HepG2 (cell line): ENCODE measurements at regions not wholly inside any gene's neighbourhood (a gene's known extent, or its start where the extent isn't known, plus 50 kb on each side); places are given as distances from the start of the nearest gene placed in this dataset.

Source experiments
- ATAC-seq: fragments of 200-7000 bp; cut with Tn5 transposase; 3 replicates; pipeline ENCODE4 v1.9.1; 2020; ENCODE audit warnings: mild to moderate bottlenecking, moderate library complexity
- BruUV-seq: library from RNA; stranded (reverse); fragments of 400-500 nt; replicated peaks from 2 replicates; lab custom pipeline; 2021; lab: Mats Ljungman, UMichigan
- CTCF ChIA-PET: fragments of 300-600 bp; formaldehyde crosslinking; extraction: SDS; loops from one replicate; lab custom pipeline; 2021; ENCODE audit warnings: low total read pairs, inconsistent platforms, low intra/inter-chr PET ratio; lab: Yijun Ruan, JAX
- POLR2A ChIA-PET: fragments of 350-600 bp; sonication (Branson Sonifier 250); formaldehyde crosslinking; loops from one replicate; lab custom pipeline; 2020; ENCODE audit warnings: antibody characterized with exemption, inconsistent platforms; lab: Yijun Ruan, JAX
- DNase-seq: peaks from one replicate; pipeline ENCODE4 v3.0.0-alpha.2; 2015; ENCODE audit warnings: low spot score
- FAIRE-seq: peaks from 3 replicates; lab custom pipeline; 2011; peaks lifted over from hg19 to GRCh38; lab: Jason Lieb, UNC
- H2AFZ ChIP-seq: one replicate; pipeline ENCODE4 v1.6.1; 2011; ENCODE audit warnings: low read length, inconsistent platforms
- H3K27ac ChIP-seq: fragments of 300-600 bp; 3 replicates; pipeline ENCODE4 v1.8.0; 2011; ENCODE audit warnings: mixed run types, mild to moderate bottlenecking, mixed read lengths, low read length, inconsistent platforms; ENCODE audit not compliant: insufficient read depth; ENCODE audit errors: extremely low read length
- H3K27me3 ChIP-seq, 2 experiments: fragments of 200-600 bp in 1 of 2; 2 replicates in 1 of 2; 3 replicates in 1 of 2; pipeline versions ENCODE4 v1.6.0 to v1.8.0; 2011; ENCODE audit warnings: low read length in 2 of 2, mild to moderate bottlenecking in 2 of 2, moderate library complexity in 2 of 2, inconsistent platforms in 1 of 2; ENCODE audit not compliant: insufficient read depth in 2 of 2, control insufficient read depth in 1 of 2
- H3K36me3 ChIP-seq, 2 experiments: fragments of 200-600 bp in 1 of 2; replicated peaks in 1 of 2; 2 replicates in 1 of 2; 3 replicates in 1 of 2; pipeline versions ENCODE4 v1.5.1 to v1.8.0; 2011; ENCODE audit warnings: low read length in 2 of 2, inconsistent platforms in 1 of 2; ENCODE audit not compliant: insufficient read depth in 2 of 2, control insufficient read depth in 1 of 2
- H3K4me1 ChIP-seq: 2 replicates; pipeline ENCODE4 v1.5.1; 2012; ENCODE audit warnings: low read length, inconsistent platforms; ENCODE audit not compliant: insufficient read depth
- H3K4me2 ChIP-seq: 2 replicates; pipeline ENCODE4 v1.6.0; 2011; ENCODE audit warnings: low read depth, low read length, inconsistent platforms
- H3K4me3 ChIP-seq, 3 experiments: fragments of 200-600 bp in 1 of 3; sonication (generic), shearing (Covaris generic) in 1 of 3; replicated peaks in 1 of 3; 2 replicates each; pipeline ENCODE4 v1.5.1; 2011 to 2016; ENCODE audit warnings: low read length in 3 of 3, inconsistent platforms in 2 of 3, low read depth in 2 of 3, mild to moderate bottlenecking in 2 of 3, control low read depth in 1 of 3, mixed read lengths in 1 of 3; ENCODE audit not compliant: insufficient read depth in 1 of 3
- H3K79me2 ChIP-seq: one replicate; pipeline ENCODE4 v1.6.1; 2011; ENCODE audit warnings: low read length, inconsistent platforms; ENCODE audit not compliant: insufficient read depth
- H3K9ac ChIP-seq: 2 replicates; pipeline ENCODE4 v1.6.0; 2011; ENCODE audit warnings: mild to moderate bottlenecking, low read depth, low read length, inconsistent platforms; ENCODE audit not compliant: insufficient read depth
- H3K9me3 ChIP-seq: 2 replicates; pipeline ENCODE4 v1.5.1; 2012; ENCODE audit warnings: mild to moderate bottlenecking, low read length
- H4K20me1 ChIP-seq: 2 replicates; pipeline ENCODE4 v1.6.0; 2011; ENCODE audit warnings: inconsistent platforms, mild to moderate bottlenecking, low read length, moderate library complexity; ENCODE audit not compliant: insufficient read depth
- MBNL3 ChIP-seq: fragments of 250-450 bp; sonication (Bioruptor Pico); conservative IDR thresholded peaks from 2 replicates; pipeline ENCODE4 v1.8.0; 2022; ENCODE audit warnings: mild to moderate bottlenecking, inconsistent platforms
- MTA3 ChIP-seq: sonication (generic); formaldehyde crosslinking; IDR thresholded peaks from 2 replicates; pipeline ENCODE4 v1.4.0; 2020; ENCODE audit warnings: missing genetic modification reagents
- PRDM15 ChIP-seq: sonication (generic); formaldehyde crosslinking; IDR thresholded peaks from 2 replicates; pipeline ENCODE4 v1.4.0; 2020; ENCODE audit warnings: missing genetic modification reagents
- REPIN1 ChIP-seq: sonication (generic); formaldehyde crosslinking; IDR thresholded peaks from 2 replicates; pipeline ENCODE4 v1.8.0; 2022; ENCODE audit warnings: missing genetic modification reagents, low read depth, mild to moderate bottlenecking, borderline replicate concordance
- RFX3 ChIP-seq: IDR thresholded peaks from 2 replicates; pipeline ENCODE4 v1.6.1; 2016; ENCODE audit warnings: missing biosample characterization, missing genetic modification reagents
- XRCC5 ChIP-seq: fragments of 200-400 bp; formaldehyde crosslinking; optimal IDR thresholded peaks from 2 replicates; pipeline ENCODE3; 2017; ENCODE audit warnings: mild to moderate bottlenecking, low read length
- ZBTB46 ChIP-seq: sonication (generic); formaldehyde crosslinking; IDR thresholded peaks from 2 replicates; pipeline ENCODE4 v1.4.0; 2020; ENCODE audit warnings: mild to moderate bottlenecking, missing genetic modification reagents, borderline replicate concordance
- ZFP1 ChIP-seq: IDR thresholded peaks from 2 replicates; pipeline ENCODE4 v1.6.1; 2016
- ZNF446 ChIP-seq: sonication (generic); formaldehyde crosslinking; IDR thresholded peaks from 2 replicates; pipeline ENCODE4 v1.5.0; 2020; ENCODE audit warnings: mild to moderate bottlenecking, missing genetic modification reagents
- ZNF878 ChIP-seq: sonication (generic); formaldehyde crosslinking; IDR thresholded peaks from 2 replicates; pipeline ENCODE4 v1.8.1; 2023; ENCODE audit warnings: mild to moderate bottlenecking, missing genetic modification reagents, moderate library complexity
- WGBS: methylation state at CpG from one replicate; pipeline ENCODE4 v1.1.6; 2017; ENCODE audit warnings: low lambda C conversion rate; 5-methylcytosine and 5-hydroxymethylcytosine counted together
- in situ Hi-C: cut with HindIII; loops from 2 replicates; pipeline ENCODE4 v1.10.0; 2017; ENCODE audit warnings: low pct_unique_long_range_greater_than_20kb; ENCODE audit not compliant: extremely low pct_ligation_motif_present
- intact Hi-C: fragments of 100-400 bp; cut with micrococcal nuclease; formaldehyde crosslinking; loops from one replicate; pipeline ENCODE4 v1.10.0; 2022; ENCODE audit not compliant: unreplicated experiment
- TF ChIP-seq, protein P1 (sequence below): sonication (generic); formaldehyde crosslinking; IDR thresholded peaks from 2 replicates; pipeline ENCODE4 v1.4.0; 2020; ENCODE audit warnings: mild to moderate bottlenecking, missing genetic modification reagents, borderline replicate concordance
- TF ChIP-seq, protein P2 (sequence below): sonication (generic); formaldehyde crosslinking; IDR thresholded peaks from 2 replicates; pipeline ENCODE4 v1.5.0; 2020; ENCODE audit warnings: missing genetic modification reagents, mild to moderate bottlenecking, borderline replicate concordance

DNA sequence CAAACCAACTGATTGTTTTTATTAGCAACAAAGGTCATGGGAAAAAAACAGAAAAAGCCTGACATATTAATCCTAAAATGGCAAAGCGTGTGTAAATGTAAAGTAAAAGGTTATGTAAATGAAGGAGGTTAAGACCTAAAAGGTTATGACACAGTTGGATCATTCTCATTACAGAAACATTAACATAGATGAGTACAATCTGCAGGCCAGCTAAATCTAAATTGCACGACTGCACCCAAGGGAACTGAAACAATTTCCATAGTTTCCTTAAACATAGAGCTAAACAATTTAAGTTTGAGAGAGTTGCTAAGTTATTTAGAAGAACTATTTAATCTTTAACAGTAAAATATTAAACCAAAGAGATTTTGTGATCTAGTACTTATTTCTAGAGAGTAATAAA lies 151.6 kb upstream of the UBE2E3 start:
- in situ Hi-C loops (no loop called here), intact Hi-C loops (no loop called here)
- no peaks in the 10 kb centered on the region for H4K20me1 ChIP-seq
- BruUV-seq: no TSS peak
- no peaks in the 10 kb centered on the region for H3K27me3 ChIP-seq
- DNase-seq: no peak
- H3K27ac ChIP-seq: no peak overlapping the region
- no peak overlapping the region for H2AFZ ChIP-seq
- no peak overlapping the region for H3K4me3 ChIP-seq
- POLR2A ChIA-PET: no interaction called here
- no peak for FAIRE-seq
- no peak overlapping the region for H3K9ac ChIP-seq
- no peaks in the 10 kb centered on the region for H3K36me3 ChIP-seq
- CTCF ChIA-PET: no interaction called here
- WGBS: 12% methylated on average over 2 of the region's 2 CpGs
- H3K4me1 ChIP-seq: no peaks in the 10 kb centered on the region
- ATAC-seq: no peak
- no peaks in the 10 kb centered on the region for H3K9me3 ChIP-seq
- TF ChIP-seq MBNL3 (no peak), ZBTB46 (CRISPR knock-in tag) (no peak), ZNF446 (CRISPR knock-in tag) (no peak), ZNF878 (no peak), ZFP1 (CRISPR knock-in tag) (no peak), XRCC5 (no peak), PRDM15 (CRISPR knock-in tag) (no peak), REPIN1 (no peak), RFX3 (CRISPR knock-in tag) (no peak), MTA3 (CRISPR knock-in tag) (no peak)
- TF ChIP-seq, protein P1, sequence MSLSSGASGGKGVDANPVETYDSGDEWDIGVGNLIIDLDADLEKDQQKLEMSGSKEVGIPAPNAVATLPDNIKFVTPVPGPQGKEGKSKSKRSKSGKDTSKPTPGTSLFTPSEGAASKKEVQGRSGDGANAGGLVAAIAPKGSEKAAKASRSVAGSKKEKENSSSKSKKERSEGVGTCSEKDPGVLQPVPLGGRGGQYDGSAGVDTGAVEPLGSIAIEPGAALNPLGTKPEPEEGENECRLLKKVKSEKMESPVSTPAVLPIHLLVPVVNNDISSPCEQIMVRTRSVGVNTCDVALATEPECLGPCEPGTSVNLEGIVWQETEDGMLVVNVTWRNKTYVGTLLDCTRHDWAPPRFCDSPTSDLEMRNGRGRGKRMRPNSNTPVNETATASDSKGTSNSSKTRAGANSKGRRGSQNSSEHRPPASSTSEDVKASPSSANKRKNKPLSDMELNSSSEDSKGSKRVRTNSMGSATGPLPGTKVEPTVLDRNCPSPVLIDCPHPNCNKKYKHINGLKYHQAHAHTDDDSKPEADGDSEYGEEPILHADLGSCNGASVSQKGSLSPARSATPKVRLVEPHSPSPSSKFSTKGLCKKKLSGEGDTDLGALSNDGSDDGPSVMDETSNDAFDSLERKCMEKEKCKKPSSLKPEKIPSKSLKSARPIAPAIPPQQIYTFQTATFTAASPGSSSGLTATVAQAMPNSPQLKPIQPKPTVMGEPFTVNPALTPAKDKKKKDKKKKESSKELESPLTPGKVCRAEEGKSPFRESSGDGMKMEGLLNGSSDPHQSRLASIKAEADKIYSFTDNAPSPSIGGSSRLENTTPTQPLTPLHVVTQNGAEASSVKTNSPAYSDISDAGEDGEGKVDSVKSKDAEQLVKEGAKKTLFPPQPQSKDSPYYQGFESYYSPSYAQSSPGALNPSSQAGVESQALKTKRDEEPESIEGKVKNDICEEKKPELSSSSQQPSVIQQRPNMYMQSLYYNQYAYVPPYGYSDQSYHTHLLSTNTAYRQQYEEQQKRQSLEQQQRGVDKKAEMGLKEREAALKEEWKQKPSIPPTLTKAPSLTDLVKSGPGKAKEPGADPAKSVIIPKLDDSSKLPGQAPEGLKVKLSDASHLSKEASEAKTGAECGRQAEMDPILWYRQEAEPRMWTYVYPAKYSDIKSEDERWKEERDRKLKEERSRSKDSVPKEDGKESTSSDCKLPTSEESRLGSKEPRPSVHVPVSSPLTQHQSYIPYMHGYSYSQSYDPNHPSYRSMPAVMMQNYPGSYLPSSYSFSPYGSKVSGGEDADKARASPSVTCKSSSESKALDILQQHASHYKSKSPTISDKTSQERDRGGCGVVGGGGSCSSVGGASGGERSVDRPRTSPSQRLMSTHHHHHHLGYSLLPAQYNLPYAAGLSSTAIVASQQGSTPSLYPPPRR (CRISPR knock-in tag): no peak
- TF ChIP-seq, protein P2, sequence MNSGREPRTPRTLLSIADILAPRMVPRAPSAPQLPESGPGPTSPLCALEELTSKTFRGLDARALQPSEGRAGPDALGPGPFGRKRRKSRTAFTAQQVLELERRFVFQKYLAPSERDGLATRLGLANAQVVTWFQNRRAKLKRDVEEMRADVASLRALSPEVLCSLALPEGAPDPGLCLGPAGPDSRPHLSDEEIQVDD (CRISPR knock-in tag): no peak
- no peak overlapping the region for H3K4me2 ChIP-seq
- no peaks in the 10 kb centered on the region for H3K79me2 ChIP-seq
